GM12891 (cell line): ENCODE measurements at regions not wholly inside any gene's neighbourhood (a gene's known extent, or its start where the extent isn't known, plus 50 kb on each side); places are given as distances from the start of the nearest gene placed in this dataset.
"Not testable (repeated sequence)": the region's sequence is repeated elsewhere in the genome, so short reads cannot be mapped to it uniquely, and the experiment has no call there.

Experiments
- DNase-seq: peaks from one replicate; pipeline ENCODE4 v3.0.0; 2011; ENCODE audit warnings: low spot score; ENCODE audit not compliant: insufficient read length
- FAIRE-seq: peaks from 2 replicates; lab custom pipeline; 2011; peaks lifted over from hg19 to GRCh38; lab: Jason Lieb, UNC

GRCh38 chr22:11017108-11017507 lies 4510.9 kb upstream of the OR11H1 start:
- DNase-seq, FAIRE-seq: not testable (repeated sequence)

- DNase-seq, FAIRE-seq: not testable (repeated sequence)
Measured at GRCh38 chr22:11020522-11020921, 4507.5 kb upstream of the OR11H1 start.

GRCh38 chr22:11026541-11026940 lies 4501.5 kb upstream of the OR11H1 start:
- not testable (repeated sequence) for FAIRE-seq, DNase-seq

GRCh38 chr22:11027064-11027463 lies 4500.9 kb upstream of the OR11H1 start:
- not testable (repeated sequence) for FAIRE-seq, DNase-seq

GRCh38 chr22:11027532-11027931 lies 4500.5 kb upstream of the OR11H1 start:
- FAIRE-seq, DNase-seq: not testable (repeated sequence)

- DNase-seq, FAIRE-seq: not testable (repeated sequence)
Measured at GRCh38 chr22:11028180-11028579, 4499.8 kb upstream of the OR11H1 start.

- FAIRE-seq, DNase-seq: not testable (repeated sequence)
Measured at GRCh38 chr22:11029534-11029933, 4498.5 kb upstream of the OR11H1 start.

GRCh38 chr22:11029967-11030366 lies 4498.0 kb upstream of the OR11H1 start:
- DNase-seq, FAIRE-seq: not testable (repeated sequence)

- not testable (repeated sequence) for DNase-seq, FAIRE-seq
Measured at GRCh38 chr22:11030571-11031410, 4497.2 kb upstream of the OR11H1 start.

GRCh38 chr22:11032115-11032514 lies 4495.9 kb upstream of the OR11H1 start:
- DNase-seq, FAIRE-seq: not testable (repeated sequence)

GRCh38 chr22:11034660-11034987 lies 4493.4 kb upstream of the OR11H1 start:
- not testable (repeated sequence) for FAIRE-seq, DNase-seq

- DNase-seq, FAIRE-seq: not testable (repeated sequence)
Measured at GRCh38 chr22:11035031-11035873, 4492.7 kb upstream of the OR11H1 start.

GRCh38 chr22:11037314-11037713 lies 4490.7 kb upstream of the OR11H1 start:
- FAIRE-seq, DNase-seq: not testable (repeated sequence)

- not testable (repeated sequence) for FAIRE-seq, DNase-seq
Measured at GRCh38 chr22:11037814-11038213, 4490.2 kb upstream of the OR11H1 start.

GRCh38 chr22:11038786-11039185 lies 4489.2 kb upstream of the OR11H1 start:
- DNase-seq, FAIRE-seq: not testable (repeated sequence)

GRCh38 chr22:11041416-11041815 lies 4486.6 kb upstream of the OR11H1 start:
- not testable (repeated sequence) for FAIRE-seq, DNase-seq
